ENCODE measurements at regions not wholly inside any gene's neighbourhood (a gene's known extent, or its start where the extent isn't known, plus 50 kb on each side); places are given as distances from the start of the nearest gene placed in this dataset.

DNA sequence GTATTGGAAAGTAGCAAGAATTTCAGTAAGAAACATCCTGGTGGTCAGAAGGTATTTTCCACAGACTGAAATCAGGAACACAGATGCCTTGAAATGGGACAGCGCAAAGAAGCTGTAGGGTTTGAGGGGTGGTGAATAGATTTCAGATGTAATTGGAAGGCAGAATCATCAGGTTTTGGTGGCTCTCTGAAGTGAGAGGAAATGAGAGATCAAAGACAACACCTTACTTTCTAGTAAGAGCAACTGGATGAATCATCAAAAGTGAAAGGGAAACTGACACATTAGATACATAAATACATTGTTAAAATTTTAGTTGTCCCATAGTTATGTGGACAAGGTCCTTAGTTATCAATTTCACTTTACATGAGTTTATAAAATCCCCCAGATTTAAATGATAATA is 188.2 kb upstream of the SLC27A6 start:
- TF ChIP-seq POLR2AphosphoS5 (IDR thresholded peaks at IDR 0.05; ENCODE audit: borderline replicate concordance, low read depth, low read length) (no peak), EZH2 (IDR thresholded peaks at IDR 0.05) (no peak), FOXP2 (optimal IDR thresholded peaks at IDR 0.05; ENCODE audit: control extremely low read depth, extremely low read length, insufficient read depth) (no peak)

All from SK-N-MC (cell line).